HuH-7 (cell line): ENCODE measurements at regions not wholly inside any gene's neighbourhood (a gene's known extent, or its start where the extent isn't known, plus 50 kb on each side); places are given as distances from the start of the nearest gene placed in this dataset.
"Not testable (repeated sequence)": the region's sequence is repeated elsewhere in the genome, so short reads cannot be mapped to it uniquely, and the experiment has no call there.

ENCODE experiments used
- DNase-seq: peaks from one replicate; pipeline ENCODE4 v3.0.0; 2011; ENCODE audit warnings: low spot score

GRCh38 chr3:151593928-151594327 lies 133.1 kb upstream of the IGSF10 start:
- DNase-seq: no peak

GRCh38 chr3:151592287-151592686 lies 131.4 kb upstream of the IGSF10 start:
- DNase-seq: no peak

GRCh38 chr3:151591441-151591840 lies 130.6 kb upstream of the IGSF10 start:
- no peak for DNase-seq

- no peak for DNase-seq
Observed at GRCh38 chr3:151589311-151589710, 128.4 kb upstream of the IGSF10 start.

GRCh38 chr3:151587659-151588058 lies 126.8 kb upstream of the IGSF10 start:
- not testable (repeated sequence) for DNase-seq

GRCh38 chr3:151584566-151584965 lies 123.7 kb upstream of the IGSF10 start:
- DNase-seq: no peak

GRCh38 chr3:151581035-151581434 lies 120.2 kb upstream of the IGSF10 start:
- DNase-seq: no peak

GRCh38 chr3:151580591-151580990 lies 119.7 kb upstream of the IGSF10 start:
- DNase-seq: no peak

- DNase-seq: no peak
Observed at GRCh38 chr3:151579571-151580270, 118.9 kb upstream of the IGSF10 start.

GRCh38 chr3:151578495-151578894 lies 117.6 kb upstream of the IGSF10 start:
- DNase-seq: no peak

- no peak for DNase-seq
Observed at GRCh38 chr3:151576511-151577137, 115.8 kb upstream of the IGSF10 start.

GRCh38 chr3:151568184-151568583 lies 107.3 kb upstream of the IGSF10 start:
- DNase-seq: no peak

GRCh38 chr3:151567477-151567876 lies 106.6 kb upstream of the IGSF10 start:
- no peak for DNase-seq

GRCh38 chr3:151564261-151564660 lies 103.4 kb upstream of the IGSF10 start:
- no peak for DNase-seq

GRCh38 chr3:151563305-151563704 lies 102.4 kb upstream of the IGSF10 start:
- no peak for DNase-seq

GRCh38 chr3:151562891-151563290 lies 102.0 kb upstream of the IGSF10 start:
- no peak for DNase-seq

- DNase-seq: no peak
Observed at GRCh38 chr3:151561878-151562277, 101.0 kb upstream of the IGSF10 start.

GRCh38 chr3:151560738-151561137 lies 99.9 kb upstream of the IGSF10 start:
- no peak for DNase-seq

- no peak for DNase-seq
Observed at GRCh38 chr3:151559736-151560135, 98.9 kb upstream of the IGSF10 start.

- DNase-seq: no peak
Observed at GRCh38 chr3:151558661-151559060, 97.8 kb upstream of the IGSF10 start.

GRCh38 chr3:151557068-151557840 lies 96.4 kb upstream of the IGSF10 start:
- DNase-seq: no peak

- no peak for DNase-seq
Observed at GRCh38 chr3:151556596-151556995, 95.7 kb upstream of the IGSF10 start.

GRCh38 chr3:151555523-151555922 lies 94.7 kb upstream of the IGSF10 start:
- no peak for DNase-seq
